ENCODE measurements at regions not wholly inside any gene's neighbourhood (a gene's known extent, or its start where the extent isn't known, plus 50 kb on each side); places are given as distances from the start of the nearest gene placed in this dataset.
"Not testable (repeated sequence)": the region's sequence is repeated elsewhere in the genome, so short reads cannot be mapped to it uniquely, and the experiment has no call there.

- DNase-seq: no peak
These were observed 859.3 kb upstream of the AADAT start for GRCh38 chr4:170949084-170949483.

GRCh38 chr4:170940043-170940724, 850.4 kb upstream of the AADAT start:
- DNase-seq: no peak

GRCh38 chr4:170938588-170938987, 848.8 kb upstream of the AADAT start:
- DNase-seq: no peak

- no peak for DNase-seq
These were observed 841.6 kb upstream of the AADAT start for GRCh38 chr4:170931321-170931720.

GRCh38 chr4:170888660-170889059, 798.9 kb upstream of the AADAT start:
- no peak for DNase-seq

- DNase-seq: no peak
These were observed 797.6 kb upstream of the AADAT start for GRCh38 chr4:170887396-170887795.

GRCh38 chr4:170884969-170885570, 795.3 kb upstream of the AADAT start:
- no peak for DNase-seq

GRCh38 chr4:170881646-170882045, 791.9 kb upstream of the AADAT start:
- not testable (repeated sequence) for DNase-seq

GRCh38 chr4:170875868-170876267, 786.1 kb upstream of the AADAT start:
- no peak for DNase-seq

- no peak for DNase-seq
These were observed 783.0 kb upstream of the AADAT start for GRCh38 chr4:170872794-170873193.

GRCh38 chr4:170868170-170868569, 778.4 kb upstream of the AADAT start:
- no peak for DNase-seq

GRCh38 chr4:170854097-170854496, 764.3 kb upstream of the AADAT start:
- no peak for DNase-seq

GRCh38 chr4:170853422-170854021, 763.8 kb upstream of the AADAT start:
- no peak for DNase-seq

GRCh38 chr4:170849969-170850368, 760.2 kb upstream of the AADAT start:
- DNase-seq: no peak

GRCh38 chr4:170827562-170828274, 738.0 kb upstream of the AADAT start:
- no peak for DNase-seq

GRCh38 chr4:170818786-170819185, 729.0 kb upstream of the AADAT start:
- no peak for DNase-seq

GRCh38 chr4:170805352-170805751, 715.6 kb upstream of the AADAT start:
- DNase-seq: no peak

- no peak for DNase-seq
These were observed 715.2 kb upstream of the AADAT start for GRCh38 chr4:170804930-170805329.

- no peak for DNase-seq
These were observed 713.7 kb upstream of the AADAT start for GRCh38 chr4:170803492-170803891.

GRCh38 chr4:170801771-170802170, 712.0 kb upstream of the AADAT start:
- DNase-seq: no peak

GRCh38 chr4:170794525-170794924, 704.8 kb upstream of the AADAT start:
- DNase-seq: no peak

- not testable (repeated sequence) for DNase-seq
These were observed 698.8 kb upstream of the AADAT start for GRCh38 chr4:170788540-170789051.

- no peak for DNase-seq
These were observed 687.9 kb upstream of the AADAT start for GRCh38 chr4:170777663-170778062.

GRCh38 chr4:170776983-170777382, 687.2 kb upstream of the AADAT start:
- DNase-seq: no peak
